ENCODE measurements at regions not wholly inside any gene's neighbourhood (a gene's known extent, or its start where the extent isn't known, plus 50 kb on each side); places are given as distances from the start of the nearest gene placed in this dataset.

- POLR2A ChIA-PET: no interaction called here
- ATAC-seq (no peak), FAIRE-seq (no peak), DNase-seq (ENCODE audit: low read depth in 1 of 2, low spot score in 1 of 2) (no peak)
- CTCF ChIA-PET: no interaction called here
- no peak overlapping the region for H3K4me2 ChIP-seq
- no peak overlapping the region for H3K4me3 ChIP-seq
- TF ChIP-seq ZNF302 (CRISPR knock-in tag; IDR thresholded peaks at IDR 0.05) (no peak), MAZ (IDR thresholded peaks at IDR 0.05; ENCODE audit: borderline replicate concordance, low read depth, low read length) (no peak), HES2 (IDR thresholded peaks at IDR 0.05) (no peak), FOXS1 (CRISPR knock-in tag; IDR thresholded peaks at IDR 0.05) (no peak), MAFK (IDR thresholded peaks at IDR 0.05; ENCODE audit: partially characterized antibody) (no peak), NFE2L2 (conservative IDR thresholded peaks at IDR 0.05; ENCODE audit: low read length) (no peak), JUNB (IDR thresholded peaks at IDR 0.05) (no peak), TFCP2L1 (CRISPR knock-in tag; IDR thresholded peaks at IDR 0.05) (no peak), POLR2A (IDR thresholded peaks at IDR 0.05; ENCODE audit: low read length) (no peak), TP53 (CRISPR knock-in tag; IDR thresholded peaks at IDR 0.05) (no peak), HOXA7 (CRISPR knock-in tag; IDR thresholded peaks at IDR 0.05) (no peak), RAD21 (conservative IDR thresholded peaks at IDR 0.05 in 1 of 2, IDR thresholded peaks at IDR 0.05 in 1 of 2) (no peak), RFX5 (IDR thresholded peaks at IDR 0.05) (no peak)
- no peak overlapping the region for H3K27ac ChIP-seq
- WGBS (ENCODE audit: missing lambda C conversion rate): 15% methylated on average over 1 of the region's 1 CpG
- H3K4me1 ChIP-seq: no peaks in the 10 kb centered on the region
- H3K9me3 ChIP-seq: no peaks in the 10 kb centered on the region
Observed at GRCh38 chr11:96986516-96986915, 596.7 kb downstream of the JRKL start.

- DNase-seq (ENCODE audit: low read depth in 1 of 2, low spot score in 1 of 2): no peak
- TF ChIP-seq NFE2L2 (conservative IDR thresholded peaks at IDR 0.05; ENCODE audit: low read length) (no peak), MAX (IDR thresholded peaks at IDR 0.05) (no peak), PBX3 (IDR thresholded peaks at IDR 0.05) (no peak), POLR2AphosphoS2 (conservative IDR thresholded peaks at IDR 0.05; ENCODE audit: low read length) (no peak), BHLHE40 (IDR thresholded peaks at IDR 0.05; ENCODE audit: low read depth, low read length) (no peak)
- H3K9me3 ChIP-seq: no peaks in the 10 kb centered on the region
- 0% methylated on average over 2 of the region's 2 CpGs for WGBS (ENCODE audit: missing lambda C conversion rate)
- no peak overlapping the region for H3K4me3 ChIP-seq
- no peak overlapping the region for H3K27ac ChIP-seq
- CTCF ChIA-PET: no interaction called here
- no peaks in the 10 kb centered on the region for H3K4me1 ChIP-seq
- no peak overlapping the region for H3K4me2 ChIP-seq
- no peak for ATAC-seq
- POLR2A ChIA-PET: no interaction called here
- no peak for FAIRE-seq
Observed at GRCh38 chr11:96990914-96991313, 601.1 kb downstream of the JRKL start.

GRCh38 chr11:97000481-97000880 is 610.7 kb downstream of the JRKL start:
- 16% methylated on average over 5 of the region's 5 CpGs for WGBS (ENCODE audit: missing lambda C conversion rate)
- FAIRE-seq (no peak), ATAC-seq (no peak), DNase-seq (ENCODE audit: low read depth in 1 of 2, low spot score in 1 of 2) (no peak)
- Histone ChIP-seq H3K27ac (no peak overlapping the region), H3K9me3 (no peaks in the 10 kb centered on the region), H3K4me2 (no peak overlapping the region), H3K4me1 (no peaks in the 10 kb centered on the region), H3K4me3 (no peak overlapping the region)
- POLR2A ChIA-PET: no interaction called here
- no peak for TF ChIP-seq KDM5A (IDR thresholded peaks at IDR 0.05)
- CTCF ChIA-PET: no interaction called here

- ChIA-PET CTCF (no interaction called here), POLR2A (no interaction called here)
- whole genome bisulfite sequencing (ENCODE audit: missing lambda C conversion rate): 4% methylated on average over 2 of the region's 2 CpGs
- Histone ChIP-seq H3K4me1 (no peaks in the 10 kb centered on the region), H3K27ac (no peak overlapping the region), H3K4me2 (no peak overlapping the region), H3K9me3 (no peaks in the 10 kb centered on the region), H3K4me3 (no peak overlapping the region)
- ATAC-seq (no peak), FAIRE-seq (no peak), DNase-seq (ENCODE audit: low read depth in 1 of 2, low spot score in 1 of 2) (no peak)
- TF ChIP-seq JUN (IDR thresholded peaks at IDR 0.05): no peak
- TF ChIP-seq ZC3H11A (IDR thresholded peaks at IDR 0.05): no peak
- no peak for TF ChIP-seq FOSB (CRISPR knock-in tag; IDR thresholded peaks at IDR 0.05)
- TF ChIP-seq ATOH8 (CRISPR knock-in tag; IDR thresholded peaks at IDR 0.05; ENCODE audit: low read depth): no peak
- no peak for TF ChIP-seq BHLHE40 (IDR thresholded peaks at IDR 0.05; ENCODE audit: low read depth, low read length)
- TF ChIP-seq SREBF2 (IDR thresholded peaks at IDR 0.05): no peak
- no peak for TF ChIP-seq EHF (CRISPR knock-in tag; IDR thresholded peaks at IDR 0.05)
- no peak for TF ChIP-seq NR3C1 (IDR thresholded peaks at IDR 0.05)
- TF ChIP-seq RARB (CRISPR knock-in tag; IDR thresholded peaks at IDR 0.05): no peak
- TF ChIP-seq PHF8 (IDR thresholded peaks at IDR 0.05; ENCODE audit: borderline replicate concordance, low read depth): no peak
- TF ChIP-seq HEYL (CRISPR knock-in tag; IDR thresholded peaks at IDR 0.05): no peak
- no peak for TF ChIP-seq TFCP2L1 (CRISPR knock-in tag; IDR thresholded peaks at IDR 0.05)
- no peak for TF ChIP-seq PBX3 (IDR thresholded peaks at IDR 0.05)
- TF ChIP-seq ELK1 (IDR thresholded peaks at IDR 0.05; ENCODE audit: low read depth, low read length): no peak
- TF ChIP-seq ZSCAN20 (CRISPR knock-in tag; IDR thresholded peaks at IDR 0.05): no peak
Observed at GRCh38 chr11:97007283-97007682, 617.5 kb downstream of the JRKL start.

Measured in A549 (cell line).